ENCODE measurements at regions not wholly inside any gene's neighbourhood (a gene's known extent, or its start where the extent isn't known, plus 50 kb on each side); places are given as distances from the start of the nearest gene placed in this dataset.

DNA sequence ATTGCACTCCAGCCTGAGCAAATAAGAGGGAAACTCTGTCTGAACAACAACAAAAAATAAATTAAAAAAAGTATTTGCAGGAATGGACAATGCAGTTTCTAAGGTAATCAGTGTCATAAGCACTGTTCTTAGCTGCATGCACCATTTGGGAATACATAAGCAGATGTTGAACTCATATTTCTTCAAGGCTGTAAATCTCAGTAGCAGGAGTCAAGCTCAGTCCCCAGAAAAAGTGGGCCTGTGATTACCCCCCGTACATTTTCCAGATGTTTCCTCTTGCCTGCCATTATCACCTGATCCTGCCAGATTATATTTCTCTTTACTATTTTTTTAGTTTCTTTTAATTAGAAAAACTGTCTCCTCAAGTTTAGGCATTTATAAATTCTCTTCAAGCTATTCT is 667.6 kb upstream of the ANKRD30A start:
- TF ChIP-seq, protein P1, sequence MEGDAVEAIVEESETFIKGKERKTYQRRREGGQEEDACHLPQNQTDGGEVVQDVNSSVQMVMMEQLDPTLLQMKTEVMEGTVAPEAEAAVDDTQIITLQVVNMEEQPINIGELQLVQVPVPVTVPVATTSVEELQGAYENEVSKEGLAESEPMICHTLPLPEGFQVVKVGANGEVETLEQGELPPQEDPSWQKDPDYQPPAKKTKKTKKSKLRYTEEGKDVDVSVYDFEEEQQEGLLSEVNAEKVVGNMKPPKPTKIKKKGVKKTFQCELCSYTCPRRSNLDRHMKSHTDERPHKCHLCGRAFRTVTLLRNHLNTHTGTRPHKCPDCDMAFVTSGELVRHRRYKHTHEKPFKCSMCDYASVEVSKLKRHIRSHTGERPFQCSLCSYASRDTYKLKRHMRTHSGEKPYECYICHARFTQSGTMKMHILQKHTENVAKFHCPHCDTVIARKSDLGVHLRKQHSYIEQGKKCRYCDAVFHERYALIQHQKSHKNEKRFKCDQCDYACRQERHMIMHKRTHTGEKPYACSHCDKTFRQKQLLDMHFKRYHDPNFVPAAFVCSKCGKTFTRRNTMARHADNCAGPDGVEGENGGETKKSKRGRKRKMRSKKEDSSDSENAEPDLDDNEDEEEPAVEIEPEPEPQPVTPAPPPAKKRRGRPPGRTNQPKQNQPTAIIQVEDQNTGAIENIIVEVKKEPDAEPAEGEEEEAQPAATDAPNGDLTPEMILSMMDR (IDR thresholded peaks at IDR 0.05) = no peak
- Histone ChIP-seq H3K27me3 (no peaks in the 10 kb centered on the region), H3K4me1 (no peaks in the 10 kb centered on the region), H3K27ac (no peak overlapping the region), H3K9me3 (no peaks in the 10 kb centered on the region), H3K4me3 (no peak overlapping the region), H3K9ac (ENCODE audit: low read depth in 2 of 2, low read length in 2 of 2) (no peak overlapping the region), H3K36me3 (no peaks in the 10 kb centered on the region)
- DNase-seq = no peak
- intact Hi-C loops (cut with DNase I) = no loop called here

DNA sequence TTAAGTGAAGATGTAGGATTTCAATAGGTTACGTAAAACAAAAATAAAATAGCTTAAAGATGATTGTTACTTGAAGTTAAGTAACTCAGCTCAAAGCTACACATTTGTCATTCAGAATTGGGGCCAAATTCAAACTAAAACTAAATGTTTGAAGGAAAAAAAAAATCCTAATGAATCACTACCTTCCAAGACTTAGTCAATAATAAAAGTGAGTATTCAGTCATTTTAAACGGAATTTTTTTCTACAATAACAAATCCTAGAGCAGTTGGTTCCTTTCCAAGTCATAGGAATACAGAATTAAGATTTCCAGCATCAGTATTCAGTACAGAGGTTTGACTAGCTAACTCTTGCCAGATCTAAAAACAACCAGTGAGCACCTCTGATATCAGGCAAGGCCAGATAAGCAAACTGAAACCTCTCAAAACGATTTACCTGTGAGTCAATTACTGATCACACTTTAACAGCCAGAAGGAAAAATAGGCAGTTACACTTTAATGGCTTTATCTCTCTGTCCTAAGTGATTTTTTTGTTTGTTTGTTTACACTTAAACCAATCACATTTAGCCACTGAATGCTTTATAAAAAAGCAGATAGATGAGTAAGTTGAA is 669.8 kb upstream of the ANKRD30A start:
- Histone ChIP-seq H3K27me3 (no peaks in the 10 kb centered on the region), H3K4me1 (no peaks in the 10 kb centered on the region), H3K9me3 (no peaks in the 10 kb centered on the region), H3K9ac (ENCODE audit: low read depth in 2 of 2, low read length in 2 of 2) (no peak overlapping the region), H3K27ac (no peak overlapping the region), H3K36me3 (no peaks in the 10 kb centered on the region), H3K4me3 (no peak overlapping the region)
- no peak for DNase-seq
- TF ChIP-seq, protein P1 (IDR thresholded peaks at IDR 0.05) = no peak
- intact Hi-C loops (cut with DNase I) = no loop called here

DNA sequence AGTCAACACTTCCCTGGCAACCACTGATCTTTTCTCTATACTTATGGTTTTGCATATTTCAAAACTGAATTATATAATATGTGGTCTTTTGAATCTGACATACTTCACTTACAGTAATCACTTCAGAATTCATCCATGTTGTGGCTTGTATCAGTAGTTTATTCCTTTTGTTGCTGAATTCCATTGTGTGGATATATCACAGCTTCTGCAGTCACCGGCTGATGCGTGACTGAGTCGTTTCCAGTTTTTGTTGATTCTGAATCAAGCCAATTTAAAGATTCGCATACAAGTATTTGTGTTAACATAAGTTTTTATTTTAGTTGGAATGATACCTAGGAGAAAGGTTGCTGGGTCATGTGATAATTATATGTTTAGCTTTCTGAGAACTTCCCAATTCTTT is 672.5 kb upstream of the ANKRD30A start:
- no peak overlapping the region for H3K27ac ChIP-seq
- H3K27me3 ChIP-seq = no peaks in the 10 kb centered on the region
- H3K9me3 ChIP-seq = no peaks in the 10 kb centered on the region
- no peaks in the 10 kb centered on the region for H3K36me3 ChIP-seq
- H3K9ac ChIP-seq (ENCODE audit: low read depth in 2 of 2, low read length in 2 of 2) = no peak overlapping the region
- no peak for DNase-seq
- H3K4me3 ChIP-seq = no peak overlapping the region
- no peaks in the 10 kb centered on the region for H3K4me1 ChIP-seq
- intact Hi-C loops (cut with DNase I) = no loop called here
- TF ChIP-seq, protein P1 (IDR thresholded peaks at IDR 0.05) = no peak

DNA sequence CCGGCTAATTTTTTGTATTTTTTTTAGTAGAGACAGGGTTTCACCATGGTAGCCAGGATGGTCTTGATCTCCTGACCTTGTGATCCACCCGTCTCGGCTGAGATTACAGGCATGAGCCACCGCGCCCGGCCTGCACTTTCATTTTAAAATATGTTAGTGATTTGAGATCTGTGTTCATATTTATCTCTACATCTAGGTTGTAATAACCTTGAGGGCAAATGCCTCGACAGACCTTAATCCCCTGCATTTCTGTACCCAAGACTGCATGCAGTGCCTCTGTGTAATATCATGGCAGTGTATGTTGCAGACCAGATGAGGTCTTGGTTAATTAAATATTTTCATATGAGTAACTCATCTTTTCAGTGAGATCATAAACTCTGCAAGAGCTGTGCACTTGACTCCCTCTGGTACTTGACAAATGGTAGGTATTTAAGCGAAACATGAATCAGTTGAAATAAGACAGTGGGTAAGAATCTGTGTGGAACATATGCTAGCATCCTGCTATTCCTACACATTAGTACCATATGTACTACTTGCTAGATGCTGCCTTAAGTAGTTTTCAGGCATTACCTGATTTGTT is 673.9 kb upstream of the ANKRD30A start:
- H3K27ac ChIP-seq = no peak overlapping the region
- H3K36me3 ChIP-seq = no peaks in the 10 kb centered on the region
- H3K4me3 ChIP-seq = no peak overlapping the region
- no peak overlapping the region for H3K9ac ChIP-seq (ENCODE audit: low read depth in 2 of 2, low read length in 2 of 2)
- TF ChIP-seq, protein P1 (IDR thresholded peaks at IDR 0.05) = no peak
- no peaks in the 10 kb centered on the region for H3K4me1 ChIP-seq
- DNase-seq = no peak
- no peaks in the 10 kb centered on the region for H3K9me3 ChIP-seq
- intact Hi-C loops (cut with DNase I) = no loop called here
- H3K27me3 ChIP-seq = no peaks in the 10 kb centered on the region

DNA sequence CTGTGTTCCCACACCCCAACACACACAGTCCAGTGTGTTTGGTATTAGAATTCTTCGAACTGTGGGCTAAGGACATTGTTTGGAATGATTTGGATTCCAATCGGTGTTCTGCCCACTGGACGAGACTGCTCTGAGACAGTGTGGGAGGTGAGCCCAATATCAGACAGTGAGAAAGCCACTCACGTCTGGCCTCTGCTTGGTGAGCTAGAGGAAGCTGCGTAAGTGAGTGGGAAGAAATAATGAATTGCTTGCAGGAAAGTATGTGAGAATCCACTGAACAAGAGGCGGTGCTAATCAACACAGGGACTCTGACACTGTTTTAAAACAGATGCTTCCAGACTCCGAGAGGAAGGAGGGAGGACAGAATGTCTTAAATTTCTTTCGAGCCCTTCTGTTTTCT is 675.0 kb upstream of the ANKRD30A start:
- intact Hi-C loops (cut with DNase I) = no loop called here
- no peak for DNase-seq
- no peaks in the 10 kb centered on the region for H3K9me3 ChIP-seq
- no peak overlapping the region for H3K4me3 ChIP-seq
- no peak overlapping the region for H3K27ac ChIP-seq
- TF ChIP-seq, protein P1 (IDR thresholded peaks at IDR 0.05) = no peak
- no peaks in the 10 kb centered on the region for H3K4me1 ChIP-seq
- H3K36me3 ChIP-seq = no peaks in the 10 kb centered on the region
- no peak overlapping the region for H3K9ac ChIP-seq (ENCODE audit: low read depth in 2 of 2, low read length in 2 of 2)
- no peaks in the 10 kb centered on the region for H3K27me3 ChIP-seq
